H1 (cell line): ENCODE measurements at regions not wholly inside any gene's neighbourhood (a gene's known extent, or its start where the extent isn't known, plus 50 kb on each side); places are given as distances from the start of the nearest gene placed in this dataset.

ENCODE experiments used
- CTCF ChIA-PET: fragments of 300-600 bp; sonication (Branson Sonifier 250); formaldehyde crosslinking; loops from one replicate; lab custom pipeline; 2021; ENCODE audit not compliant: partially characterized antibody; lab: Charles Lee
- POLR2A ChIA-PET: fragments of 300-600 bp; sonication (Branson Sonifier 250); formaldehyde crosslinking; loops from one replicate; lab custom pipeline; 2021; ENCODE audit warnings: inconsistent platforms; ENCODE audit not compliant: partially characterized antibody; lab: Charles Lee
- DNase-seq, 2 experiments: peaks; one replicate each; pipeline versions ENCODE4 v3.0.0 to v3.0.0-alpha.2; 2010 to 2022; ENCODE audit warnings: low spot score in 2 of 2, low read depth in 1 of 2, mixed read lengths in 1 of 2
- FAIRE-seq: peaks from 2 replicates; lab custom pipeline; 2011; peaks lifted over from hg19 to GRCh38; lab: Jason Lieb, UNC
- H2AFZ ChIP-seq: 2 replicates; pipeline ENCODE4 v1.8.1; 2012; ENCODE audit warnings: low read length, inconsistent platforms
- H2AK5ac ChIP-seq: 2 replicates; pipeline ENCODE4 v1.6.1; 2013; ENCODE audit warnings: low read depth, low read length
- H2BK120ac ChIP-seq: replicated peaks from 2 replicates; pipeline ENCODE3; 2013; ENCODE audit warnings: low read depth, low read length, inconsistent platforms
- H2BK12ac ChIP-seq: 2 replicates; pipeline ENCODE4 v1.6.1; 2013; ENCODE audit warnings: low read depth, low read length
- H2BK15ac ChIP-seq: 2 replicates; pipeline ENCODE4 v1.6.1; 2013; ENCODE audit warnings: low read length
- H2BK20ac ChIP-seq: 2 replicates; pipeline ENCODE4 v1.6.1; 2013; ENCODE audit warnings: low read length
- H2BK5ac ChIP-seq: 2 replicates; pipeline ENCODE4 v1.6.1; 2013; ENCODE audit warnings: low read depth, low read length
- H3K14ac ChIP-seq: 2 replicates; pipeline ENCODE4 v1.6.1; 2013; ENCODE audit warnings: inconsistent platforms; ENCODE audit not compliant: insufficient read length
- H3K18ac ChIP-seq: 2 replicates; pipeline ENCODE4 v1.6.1; 2013; ENCODE audit warnings: low read length; ENCODE audit errors: extremely low read depth
- H3K23ac ChIP-seq: 2 replicates; pipeline ENCODE4 v1.6.1; 2013; ENCODE audit warnings: inconsistent platforms; ENCODE audit not compliant: insufficient read length
- H3K23me2 ChIP-seq: 2 replicates; pipeline ENCODE4 v1.6.1; 2013; ENCODE audit warnings: low read depth, low read length
- H3K27ac ChIP-seq: 2 replicates; pipeline ENCODE4 v1.6.1; 2011; ENCODE audit warnings: low read depth, low read length, inconsistent platforms
- H3K27me3 ChIP-seq, 4 experiments: replicated peaks in 1 of 4; 1 replicate in 1 of 4; 2 replicates in 3 of 4; pipeline versions ENCODE4 v1.6.1 to v1.8.1; 2011 to 2013; ENCODE audit warnings: low read length in 3 of 4, mild to moderate bottlenecking in 3 of 4, inconsistent platforms in 2 of 4, mixed read lengths in 2 of 4, moderate library complexity in 1 of 4; ENCODE audit not compliant: control insufficient read depth in 3 of 4, insufficient read depth in 3 of 4; ENCODE audit errors: extremely low read depth in 1 of 4
- H3K36me3 ChIP-seq, 4 experiments: 2 replicates each; pipeline versions ENCODE4 v1.6.1 to v1.8.1; 2011 to 2013; ENCODE audit warnings: mild to moderate bottlenecking in 4 of 4, low read length in 3 of 4, moderate library complexity in 2 of 4, control low read depth in 1 of 4, inconsistent platforms in 1 of 4; ENCODE audit not compliant: insufficient read depth in 4 of 4, control insufficient read depth in 2 of 4
- H3K4ac ChIP-seq: replicated peaks from 2 replicates; pipeline ENCODE3; 2013; ENCODE audit warnings: low read length, low read depth, mixed read lengths, inconsistent platforms; ENCODE audit not compliant: insufficient read length
- H3K4me1 ChIP-seq, 4 experiments: replicated peaks in 1 of 4; 1 replicate in 1 of 4; 2 replicates in 3 of 4; pipeline versions ENCODE4 v1.6.1 to v1.8.1; 2011 to 2013; ENCODE audit warnings: low read length in 3 of 4, inconsistent platforms in 2 of 4, mixed read lengths in 1 of 4; ENCODE audit not compliant: insufficient read depth in 4 of 4, control insufficient read depth in 3 of 4
- H3K4me2 ChIP-seq, 2 experiments: 2 replicates each; pipeline versions ENCODE4 v1.6.1 to v1.8.1; 2011 to 2013; ENCODE audit warnings: low read depth in 2 of 2, low read length in 2 of 2, control low read depth in 1 of 2, inconsistent platforms in 1 of 2, mild to moderate bottlenecking in 1 of 2; ENCODE audit not compliant: insufficient read depth in 1 of 2
- H3K4me3 ChIP-seq, 4 experiments: fragments of 200-600, 300-600 bp in 1 of 4; sonication (generic), shearing (Covaris generic), sonication (Bioruptor Twin) in 1 of 4; 2 replicates each; pipeline versions ENCODE4 v1.5.1 to v1.8.1; 2011 to 2016; ENCODE audit warnings: low read length in 4 of 4, low read depth in 3 of 4, control low read depth in 2 of 4, inconsistent platforms in 2 of 4, mild to moderate bottlenecking in 2 of 4, mixed read lengths in 1 of 4, moderate library complexity in 1 of 4; ENCODE audit not compliant: insufficient read depth in 2 of 4; ENCODE audit errors: extremely low read depth in 1 of 4
- H3K56ac ChIP-seq: replicated peaks from 2 replicates; pipeline ENCODE3; 2013; ENCODE audit warnings: low read depth, mild to moderate bottlenecking, mixed read lengths, low read length, inconsistent platforms; ENCODE audit not compliant: insufficient read length
- H3K79me1 ChIP-seq: 2 replicates; pipeline ENCODE4 v1.6.1; 2013; ENCODE audit warnings: low read depth, low read length, control low read depth
- H3K79me2 ChIP-seq, 2 experiments: 2 replicates each; pipeline versions ENCODE4 v1.6.1 to v1.8.1; 2012 to 2013; ENCODE audit warnings: low read length in 2 of 2, mild to moderate bottlenecking in 2 of 2, inconsistent platforms in 1 of 2; ENCODE audit not compliant: insufficient read depth in 2 of 2, control insufficient read depth in 1 of 2
- H3K9ac ChIP-seq, 4 experiments: replicated peaks in 1 of 4; 1 replicate in 1 of 4; 2 replicates in 3 of 4; pipeline versions ENCODE4 v1.6.1 to v1.8.1; 2011 to 2013; ENCODE audit warnings: low read depth in 3 of 4, low read length in 3 of 4, control low read depth in 2 of 4, mild to moderate bottlenecking in 2 of 4, moderate library complexity in 2 of 4, inconsistent platforms in 1 of 4; ENCODE audit errors: extremely low read depth in 1 of 4
- H3K9me3 ChIP-seq, 2 experiments: 2 replicates each; pipeline versions ENCODE4 v1.6.1 to v1.8.1; 2012 to 2013; ENCODE audit warnings: mild to moderate bottlenecking in 2 of 2, moderate library complexity in 2 of 2, control low read depth in 1 of 2, inconsistent platforms in 1 of 2, low read depth in 1 of 2, low read length in 1 of 2, mixed read lengths in 1 of 2; ENCODE audit not compliant: insufficient read depth in 2 of 2
- H4K20me1 ChIP-seq, 2 experiments: replicated peaks in 1 of 2; 2 replicates each; pipeline versions ENCODE3 to v1.8.1; 2011 to 2013; ENCODE audit warnings: inconsistent platforms in 2 of 2, low read length in 2 of 2, mild to moderate bottlenecking in 1 of 2; ENCODE audit not compliant: insufficient read depth in 2 of 2, control insufficient read depth in 1 of 2
- H4K5ac ChIP-seq: 2 replicates; pipeline ENCODE4 v1.6.1; 2013; ENCODE audit warnings: low read length, low read depth, mixed read lengths, inconsistent platforms; ENCODE audit not compliant: insufficient read length
- H4K8ac ChIP-seq: 2 replicates; pipeline ENCODE4 v1.8.0; 2013; ENCODE audit warnings: mild to moderate bottlenecking, moderate library complexity, low read length, inconsistent platforms; ENCODE audit not compliant: insufficient read depth; ENCODE audit errors: extremely low read depth
- H4K91ac ChIP-seq: replicated peaks from 2 replicates; pipeline ENCODE3; 2013; ENCODE audit warnings: low read length, mixed read lengths, inconsistent platforms; ENCODE audit not compliant: insufficient read length
- BRCA1 ChIP-seq: IDR thresholded peaks from 2 replicates; pipeline ENCODE4 v1.6.1; 2012; ENCODE audit warnings: low read depth, low read length, improper control_type of control experiment
- CBX8 ChIP-seq: fragments of 300-800, 300-1000 bp; sonication (generic); IDR thresholded peaks from 2 replicates; pipeline ENCODE4 v1.7.1; 2016; ENCODE audit warnings: low read depth, low read length, borderline replicate concordance
- CREB1 ChIP-seq: IDR thresholded peaks from 2 replicates; pipeline ENCODE4 v1.6.1; 2012; ENCODE audit warnings: inconsistent platforms
- EP300 ChIP-seq, 2 experiments: IDR thresholded peaks; 1 replicate in 1 of 2; 2 replicates in 1 of 2; pipeline ENCODE4 v1.6.1; 2011 to 2012; ENCODE audit warnings: low read depth in 2 of 2, low read length in 2 of 2, mild to moderate bottlenecking in 2 of 2, borderline replicate concordance in 1 of 2, inconsistent platforms in 1 of 2, moderate library complexity in 1 of 2
- HDAC6 ChIP-seq: IDR thresholded peaks from one replicate; pipeline ENCODE4 v1.7.1; 2012; ENCODE audit warnings: low read depth, mild to moderate bottlenecking, inconsistent platforms, low read length, moderate library complexity
- JUN ChIP-seq: IDR thresholded peaks from 2 replicates; pipeline ENCODE4 v1.6.1; 2011; ENCODE audit warnings: low read depth, mild to moderate bottlenecking, improper control_type of control experiment, low read length
- MAFK ChIP-seq: IDR thresholded peaks from 2 replicates; pipeline ENCODE4 v1.6.1; 2012; ENCODE audit warnings: low read depth, mild to moderate bottlenecking, improper control_type of control experiment, low read length
- PHF8 ChIP-seq: fragments of 200-600 bp; sonication (generic); conservative IDR thresholded peaks from 2 replicates; pipeline ENCODE4 v1.7.1; 2012; ENCODE audit warnings: low read depth, mild to moderate bottlenecking, inconsistent platforms, low read length, moderate library complexity
- POLR2AphosphoS5 ChIP-seq: IDR thresholded peaks from 2 replicates; pipeline ENCODE4 v1.6.1; 2011; ENCODE audit warnings: low read depth, low read length
- RFX5 ChIP-seq: IDR thresholded peaks from 2 replicates; pipeline ENCODE4 v1.6.1; 2011; ENCODE audit warnings: low read depth, low read length, improper control_type of control experiment, borderline replicate concordance
- RNF2 ChIP-seq: fragments of 200-900, 300-1000 bp; sonication (generic); IDR thresholded peaks from 2 replicates; pipeline ENCODE4 v1.7.1; 2016; ENCODE audit warnings: borderline replicate concordance, low read depth, mild to moderate bottlenecking, antibody characterized with exemption, low read length; ENCODE audit not compliant: poor library complexity, severe bottlenecking; ENCODE audit errors: missing control alignments
- RXRA ChIP-seq: IDR thresholded peaks from 2 replicates; pipeline ENCODE4 v1.6.1; 2011; ENCODE audit warnings: low read depth, mild to moderate bottlenecking, low read length, moderate library complexity; ENCODE audit not compliant: insufficient read depth
- SRF ChIP-seq: IDR thresholded peaks from 2 replicates; pipeline ENCODE4 v1.6.1; 2011; ENCODE audit warnings: mild to moderate bottlenecking, low read depth, low read length, moderate library complexity
- WGBS, 2 experiments: shearing (Covaris generic) in 1 of 2; methylation state at CpG; one replicate each; pipeline versions ENCODE4 v1.1.6 to v1.1.7; 2013 to 2015; ENCODE audit warnings: low lambda C conversion rate in 2 of 2, mixed read lengths in 2 of 2, inconsistent platforms in 1 of 2, low coverage in 1 of 2, missing lambda C conversion rate in 1 of 2; ENCODE audit not compliant: insufficient replicate concordance in 2 of 2, insufficient coverage in 1 of 2, insufficient read length in 1 of 2; ENCODE audit errors: extremely low coverage in 1 of 2, missing lambda C conversion rate in 1 of 2; 5-methylcytosine and 5-hydroxymethylcytosine counted together
- TF ChIP-seq, protein P1 (sequence below): IDR thresholded peaks from 2 replicates; pipeline ENCODE4 v1.6.1; 2011; ENCODE audit warnings: low read depth, mild to moderate bottlenecking, low read length; ENCODE audit not compliant: insufficient read depth

DNA sequence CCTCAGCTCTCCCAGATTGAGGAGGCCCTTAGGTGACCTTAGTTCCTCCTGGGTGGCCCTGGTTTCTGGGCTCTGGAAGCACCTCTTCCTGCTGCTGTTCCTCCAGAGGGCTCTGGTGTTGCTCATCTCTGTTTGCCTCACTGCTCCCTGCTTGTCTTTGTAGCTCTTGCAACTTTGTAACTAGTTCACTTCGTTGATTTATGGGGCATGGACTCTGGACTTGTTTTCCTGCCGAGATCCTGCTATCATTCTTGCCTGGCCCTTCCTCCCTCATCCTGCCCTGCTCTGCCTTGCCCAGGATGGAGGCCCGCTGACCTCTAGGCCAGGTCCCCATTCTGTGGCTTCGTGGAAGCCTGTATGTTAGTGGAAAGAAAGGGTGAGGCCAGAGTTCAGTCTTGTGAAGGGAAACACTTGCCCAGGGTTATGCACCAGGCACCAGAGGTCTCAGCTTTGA, 169.3 kb downstream of the MACROH2A1 start:
- H3K56ac ChIP-seq: no peak overlapping the region
- no peak for TF ChIP-seq CREB1
- no peak for TF ChIP-seq MAFK
- no peak for TF ChIP-seq RFX5
- no peak for TF ChIP-seq CBX8
- TF ChIP-seq EP300 (IDR thresholded peaks at IDR 0.05; ENCODE audit: borderline replicate concordance in 1 of 2, low read depth in 2 of 2, low read length in 2 of 2): no peak
- TF ChIP-seq POLR2AphosphoS5: no peak
- no peak for TF ChIP-seq RNF2
- TF ChIP-seq HDAC6: no peak
- TF ChIP-seq BRCA1: no peak
- TF ChIP-seq RXRA: no peak
- TF ChIP-seq PHF8: no peak
- no peak for TF ChIP-seq JUN
- no peak for TF ChIP-seq SRF
- TF ChIP-seq, protein P1, sequence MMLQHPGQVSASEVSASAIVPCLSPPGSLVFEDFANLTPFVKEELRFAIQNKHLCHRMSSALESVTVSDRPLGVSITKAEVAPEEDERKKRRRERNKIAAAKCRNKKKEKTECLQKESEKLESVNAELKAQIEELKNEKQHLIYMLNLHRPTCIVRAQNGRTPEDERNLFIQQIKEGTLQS: no peak

More for the DNA sequence above, 169.3 kb downstream of the MACROH2A1 start:
- H3K9ac ChIP-seq: no peak overlapping the region
- H3K9me3 ChIP-seq: no peaks in the 10 kb centered on the region
- no peaks in the 10 kb centered on the region for H3K36me3 ChIP-seq
- no peaks in the 10 kb centered on the region for H3K23me2 ChIP-seq
- no peak overlapping the region for H4K8ac ChIP-seq
- CTCF ChIA-PET: interaction anchor here (1.2 to 2.0 kb wide), 2 partner anchors 12 kb away, joined by 5 to 6 read pairs; no protein-coding TSS in a partner anchor
- POLR2A ChIA-PET: no interaction called here
- H2BK12ac ChIP-seq: no peak overlapping the region
- H2AFZ ChIP-seq: no peak overlapping the region
- no peak overlapping the region for H3K18ac ChIP-seq
- no peak for FAIRE-seq
- H3K14ac ChIP-seq: no peak overlapping the region
- H2BK15ac ChIP-seq: no peak overlapping the region
- H3K23ac ChIP-seq: no peak overlapping the region
- no peaks in the 10 kb centered on the region for H4K20me1 ChIP-seq
- no peak overlapping the region for H3K4ac ChIP-seq
- no peak overlapping the region for H2BK120ac ChIP-seq
- H3K4me2 ChIP-seq: no peak overlapping the region
- H2BK20ac ChIP-seq: no peak overlapping the region
- no peak overlapping the region for H3K4me3 ChIP-seq
- H4K91ac ChIP-seq: no peak overlapping the region
- DNase-seq: no peak
- 86% methylated on average over 4 of the region's 4 CpGs; no CpG with 5 or more reads in 1 of the 2 experiments for WGBS, 2 experiments
- no peaks in the 10 kb centered on the region; a peak in 2 of 7 replicates for H3K27me3 ChIP-seq
- H3K79me2 ChIP-seq: no peaks in the 10 kb centered on the region
- no peaks in the 10 kb centered on the region for H3K79me1 ChIP-seq
- H4K5ac ChIP-seq: no peak overlapping the region
- no peaks in the 10 kb centered on the region; a peak in 1 of 7 replicates for H3K4me1 ChIP-seq
- H2BK5ac ChIP-seq: no peak overlapping the region
- no peak overlapping the region for H3K27ac ChIP-seq
- H2AK5ac ChIP-seq: no peak overlapping the region
